ENCODE measurements at regions not wholly inside any gene's neighbourhood (a gene's known extent, or its start where the extent isn't known, plus 50 kb on each side); places are given as distances from the start of the nearest gene placed in this dataset.

DNA sequence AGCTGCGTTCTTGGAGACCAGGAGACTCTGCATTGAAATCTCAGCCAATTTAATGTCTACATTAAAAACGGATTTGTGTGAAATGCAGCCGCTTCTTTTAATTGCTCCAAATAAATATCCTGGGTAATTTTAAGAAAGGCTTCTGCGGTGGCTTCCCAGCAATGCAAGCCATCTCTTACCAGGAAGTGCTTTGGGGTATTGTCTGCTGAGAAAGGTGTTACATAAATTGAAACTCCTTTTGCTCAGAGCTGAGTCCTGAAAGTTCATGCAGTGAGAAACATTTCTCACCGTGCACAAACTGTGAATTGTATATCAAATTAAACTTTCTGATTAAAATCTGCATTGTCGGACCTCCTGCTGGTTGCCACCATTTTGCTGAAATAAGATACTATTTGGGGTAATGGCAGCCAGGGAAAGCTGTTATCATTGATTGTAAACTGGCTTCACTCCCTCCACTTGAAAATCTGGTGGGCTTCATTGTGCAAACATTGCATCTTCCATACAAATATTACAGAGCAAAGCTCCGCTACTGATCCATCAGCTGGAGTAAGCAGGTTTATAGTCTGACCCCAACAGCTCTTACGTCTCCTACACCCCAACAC is 59.5 kb downstream of the ZIC5 start:
- no peak for DNase-seq

DNA sequence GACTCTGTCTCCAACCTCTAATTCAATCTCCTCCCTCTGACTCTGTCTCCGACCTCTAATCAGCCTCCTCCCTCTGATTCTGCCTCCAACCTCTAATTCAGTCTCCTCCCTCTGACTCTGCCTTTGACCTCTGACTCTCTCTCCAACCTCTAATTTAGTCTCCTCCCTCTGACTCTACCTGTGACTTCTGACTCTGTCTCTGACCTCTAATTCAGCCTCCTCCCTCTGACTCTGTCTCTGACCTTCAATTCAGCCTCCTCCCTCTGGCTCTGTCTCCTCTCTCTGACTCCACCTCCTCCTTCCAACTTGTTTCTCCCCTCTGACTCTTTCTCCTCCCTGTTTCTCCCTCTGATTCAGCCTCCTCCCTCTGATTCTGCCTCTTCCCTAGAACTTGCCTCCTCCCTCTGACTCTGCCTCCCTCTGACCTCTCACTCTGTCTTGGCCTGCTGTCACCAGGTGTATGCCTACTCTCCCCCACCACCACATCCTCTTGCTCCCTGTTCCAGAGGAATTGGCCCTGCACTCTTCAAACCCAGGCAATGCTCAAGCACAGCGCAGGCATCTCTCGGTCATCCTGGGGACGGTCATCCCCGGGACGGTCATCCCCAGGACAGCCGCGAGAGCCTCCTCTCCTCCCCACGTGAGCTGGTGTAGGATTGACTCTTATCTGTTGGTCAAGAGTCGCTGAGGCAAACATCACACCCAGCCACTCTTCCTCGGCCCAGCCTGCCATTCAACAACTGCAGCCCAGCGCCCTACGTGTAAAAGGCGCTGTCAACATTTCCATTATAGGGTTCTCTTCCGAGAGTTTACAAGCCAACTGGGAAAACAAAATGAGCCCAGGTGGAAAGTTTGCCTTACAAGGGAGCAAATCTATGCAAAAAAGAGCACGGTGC is 60.2 kb downstream of the ZIC5 start:
- DNase-seq = no peak

DNA sequence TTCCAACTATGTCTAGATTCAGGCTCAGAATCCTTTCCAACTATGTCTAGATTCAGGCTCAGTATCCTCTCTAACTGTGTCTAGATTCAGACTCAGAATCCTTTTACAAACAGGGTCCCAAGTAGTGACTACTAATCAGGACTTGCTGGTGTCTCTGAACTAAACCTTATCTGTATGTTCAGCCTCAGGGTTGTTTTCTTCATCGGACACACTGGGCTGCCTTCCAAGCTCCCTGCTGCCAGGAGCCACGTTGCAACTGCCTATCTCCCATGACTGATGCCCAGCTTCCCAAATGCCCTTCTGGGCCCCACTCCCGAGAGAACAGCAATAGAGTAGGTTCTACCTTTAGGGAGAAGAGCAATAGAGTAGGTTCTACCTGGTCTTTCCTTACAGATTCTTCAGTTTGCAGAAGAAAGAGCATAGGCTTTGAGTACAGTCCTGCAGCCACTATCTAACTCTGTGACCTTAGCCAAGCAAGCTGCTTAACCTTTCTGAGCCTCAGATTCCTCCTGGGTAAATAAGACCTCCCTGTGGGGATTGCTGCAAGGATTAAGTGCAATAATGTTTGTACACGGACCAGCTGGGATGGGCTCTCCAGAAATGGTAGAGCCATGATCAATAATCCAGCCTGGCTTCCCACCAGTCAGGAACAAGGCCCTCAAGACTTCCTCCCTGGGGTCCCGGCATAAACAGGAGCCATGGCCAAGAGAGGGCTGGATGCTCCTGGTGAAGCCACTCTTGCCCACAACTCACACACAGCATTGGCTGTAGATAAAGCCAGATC is 61.5 kb downstream of the ZIC5 start:
- DNase-seq = no peak

DNA sequence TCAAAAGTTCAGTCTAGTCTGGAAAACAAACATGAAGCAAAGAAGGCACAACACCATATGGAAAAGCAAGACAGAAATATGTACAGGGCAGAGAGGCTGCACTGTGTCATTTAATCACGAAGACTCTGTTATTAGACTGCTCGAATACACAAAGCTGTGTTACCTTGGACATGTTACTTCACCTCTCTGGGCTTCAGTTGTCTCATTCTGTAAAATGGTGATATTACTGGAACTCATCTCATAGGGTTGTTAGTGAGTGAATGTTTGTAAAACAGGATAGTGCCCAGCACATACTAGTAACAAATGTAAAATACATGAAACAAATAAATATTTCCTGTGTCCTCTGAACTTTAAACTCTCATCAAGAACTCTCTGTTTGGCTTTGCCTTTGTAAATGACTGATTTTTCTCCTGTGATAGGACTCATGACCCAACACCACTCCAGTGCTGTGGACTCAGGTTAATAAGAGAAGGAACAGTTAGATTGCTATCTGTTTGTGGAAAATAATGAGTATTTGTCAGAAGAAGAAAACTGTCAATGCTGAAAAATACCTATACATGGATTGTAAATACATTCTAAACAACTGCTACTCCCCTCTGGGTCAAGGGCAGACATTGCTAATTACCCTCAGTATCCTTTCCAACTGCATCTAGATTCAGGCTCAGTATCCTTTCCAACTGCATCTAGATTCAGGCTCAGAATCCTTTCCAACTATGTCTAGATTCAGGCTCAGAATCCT is 62.3 kb downstream of the ZIC5 start:
- no peak for DNase-seq

DNA sequence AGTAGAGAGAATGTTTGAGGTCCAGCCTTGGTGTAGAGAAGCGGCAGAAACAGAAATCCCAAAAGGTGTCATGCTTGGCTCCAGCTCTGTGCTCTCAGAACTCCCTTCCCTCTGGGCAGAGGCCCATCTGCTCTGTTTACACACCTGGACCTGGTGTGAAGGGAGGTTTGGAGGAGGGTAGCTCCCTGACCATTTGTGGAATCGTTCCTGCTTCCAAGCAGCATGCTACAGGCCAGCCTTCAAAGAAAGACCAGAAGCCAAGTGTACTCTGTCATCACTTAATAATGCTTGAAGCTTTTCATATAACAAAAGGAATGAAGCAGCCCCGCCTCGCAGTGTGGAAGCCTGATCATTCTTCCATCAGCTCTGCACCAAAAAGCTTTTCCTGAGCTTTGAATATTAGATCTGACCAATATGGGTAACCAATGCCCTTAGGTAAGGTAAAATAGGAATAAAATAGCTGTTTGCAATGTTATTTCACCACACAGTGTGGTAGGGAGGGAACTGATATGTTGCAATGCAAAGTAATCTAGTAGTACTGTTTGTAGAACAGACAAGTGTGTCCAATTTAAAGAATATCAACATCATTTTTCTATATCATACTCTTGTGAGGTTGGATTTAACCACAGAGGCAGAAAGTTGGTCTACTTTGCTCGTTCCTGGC is 63.3 kb downstream of the ZIC5 start:
- no peak for DNase-seq

DNA sequence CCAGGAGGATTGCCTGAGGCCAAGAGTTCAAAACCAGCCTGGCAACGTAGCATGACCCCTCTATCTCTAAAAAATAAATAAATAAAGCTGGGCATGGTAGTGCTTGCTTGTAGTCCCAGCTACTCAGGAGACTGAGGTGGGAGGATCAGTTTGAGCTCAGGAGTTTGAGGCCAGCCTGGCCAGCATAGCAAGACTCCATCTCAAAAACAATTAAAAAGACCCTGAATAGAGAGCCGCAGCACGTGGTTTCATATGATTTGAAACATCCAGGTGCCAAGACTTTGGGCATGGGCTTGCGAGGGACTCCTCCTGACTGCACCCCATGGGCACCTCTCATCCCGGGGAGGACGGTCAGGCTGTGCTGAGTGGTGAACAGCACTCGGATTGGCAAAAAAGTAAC is 63.9 kb downstream of the ZIC5 start:
- no peak for DNase-seq

DNA sequence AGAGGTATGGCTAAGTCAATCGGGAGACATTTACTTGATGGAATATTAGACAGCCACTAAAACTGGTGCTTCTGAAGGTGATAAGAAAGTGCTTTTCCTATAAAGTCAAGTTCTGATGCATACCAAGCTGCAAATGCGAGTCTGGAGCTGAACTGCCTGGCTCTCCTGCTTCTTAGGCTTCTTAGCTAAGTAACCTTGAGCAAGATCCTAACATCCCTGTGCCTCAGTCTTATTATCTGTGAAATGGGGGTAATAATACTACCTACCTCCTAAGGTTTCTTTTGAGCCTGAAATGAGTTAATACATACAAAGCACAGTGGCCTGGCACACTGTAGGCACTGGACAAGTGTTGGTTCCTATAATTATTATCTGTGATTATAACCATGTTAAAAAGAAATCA is 64.5 kb downstream of the ZIC5 start:
- no peak for DNase-seq

DNA sequence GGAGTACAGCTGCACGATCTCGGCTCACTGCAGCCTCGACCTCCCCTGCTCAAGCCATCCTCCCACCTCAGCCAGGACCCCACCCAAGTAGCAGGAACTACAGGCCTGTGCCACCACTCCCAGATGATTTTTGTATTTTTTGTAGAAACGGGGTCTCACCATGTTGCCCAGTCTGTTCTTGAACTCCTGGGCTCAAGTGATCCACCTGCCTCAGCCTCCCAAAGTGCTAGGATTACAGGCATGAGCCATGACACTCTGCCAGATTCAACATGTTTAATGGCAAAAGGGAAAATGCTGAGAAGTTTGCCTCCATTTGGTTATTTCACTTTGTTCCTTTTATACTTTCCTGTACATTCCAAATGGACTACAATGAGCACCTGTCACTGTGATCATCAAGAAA is 65.8 kb downstream of the ZIC5 start:
- DNase-seq = no peak

DNA sequence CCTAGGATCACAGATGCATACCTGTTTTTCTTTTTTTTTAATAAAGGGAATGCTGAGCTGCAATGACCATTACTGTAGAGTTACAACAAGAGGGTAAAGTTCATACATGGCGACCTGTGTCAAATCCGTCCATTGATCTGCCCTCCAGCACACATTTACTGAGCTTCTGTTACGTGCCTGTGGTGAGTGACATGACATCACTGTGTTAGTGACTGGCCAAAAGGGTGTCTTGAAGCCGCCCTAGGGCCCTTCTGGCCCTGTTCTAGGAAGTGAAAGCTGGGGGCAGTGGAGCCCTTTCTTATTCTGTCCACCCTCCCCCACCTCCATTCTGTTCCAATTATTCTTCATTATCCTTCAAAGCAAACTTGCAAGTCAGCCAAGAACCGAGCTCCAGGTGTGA is 66.3 kb downstream of the ZIC5 start:
- no peak for DNase-seq

DNA sequence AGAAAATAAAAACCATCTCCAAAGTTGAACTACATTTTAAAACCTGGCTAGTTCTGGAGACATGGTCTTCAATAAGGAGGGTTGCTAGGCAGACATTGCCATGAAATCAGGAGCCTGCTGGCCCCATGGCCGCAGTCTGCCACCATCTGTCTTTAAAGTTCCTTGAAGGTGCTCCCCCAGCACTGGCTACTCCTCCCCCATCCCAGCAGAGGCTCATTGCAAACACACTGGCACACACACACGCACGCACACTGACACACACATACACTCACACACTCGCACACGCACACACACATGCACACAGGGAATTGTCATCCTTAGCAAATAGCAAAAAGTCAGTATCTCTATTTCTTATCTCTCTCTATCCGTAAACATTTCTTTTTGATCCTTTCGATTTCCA is 68.4 kb downstream of the ZIC5 start:
- no peak for DNase-seq

DNA sequence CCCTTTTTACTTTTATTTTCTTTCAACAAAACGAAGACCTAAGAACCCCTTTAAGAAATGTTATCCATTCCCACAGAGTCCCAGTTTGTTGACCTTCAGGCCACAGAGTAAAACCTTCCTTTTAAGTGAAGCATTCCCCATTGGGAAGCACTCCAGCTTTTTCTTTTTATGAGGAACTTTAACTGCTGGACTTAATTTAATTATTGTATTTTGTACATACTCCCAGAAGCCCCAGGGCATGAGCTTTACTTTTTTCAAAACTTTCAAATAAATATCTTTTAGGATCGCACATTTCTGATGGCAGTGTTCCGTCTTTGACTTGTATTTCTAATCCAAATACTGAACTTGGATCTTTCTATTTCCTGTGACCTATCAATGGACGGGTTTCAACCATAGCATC is 68.9 kb downstream of the ZIC5 start:
- no peak for DNase-seq

DNA sequence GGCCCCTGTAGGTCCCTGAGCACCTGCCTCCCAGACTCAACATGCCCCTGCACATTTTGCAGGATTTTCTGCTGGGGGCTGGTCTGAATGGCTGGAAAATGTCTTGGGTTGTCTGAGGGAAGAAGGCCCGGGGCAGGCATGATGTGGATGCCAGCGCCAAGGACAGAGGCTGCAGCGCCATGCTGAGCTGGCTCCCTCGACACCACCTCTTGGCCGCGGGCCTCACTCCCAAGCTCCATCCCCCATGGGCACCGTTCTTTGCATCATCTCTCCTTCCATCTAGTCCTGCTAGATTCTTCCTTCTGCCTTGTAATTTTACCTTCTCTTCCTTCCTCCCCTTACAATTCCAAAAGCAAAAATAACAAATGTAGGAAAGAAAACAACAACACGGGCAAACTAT is 70.6 kb downstream of the ZIC5 start:
- peak in 2 of 58 donors; percentile 11 to 25 for DNase-seq

DNA sequence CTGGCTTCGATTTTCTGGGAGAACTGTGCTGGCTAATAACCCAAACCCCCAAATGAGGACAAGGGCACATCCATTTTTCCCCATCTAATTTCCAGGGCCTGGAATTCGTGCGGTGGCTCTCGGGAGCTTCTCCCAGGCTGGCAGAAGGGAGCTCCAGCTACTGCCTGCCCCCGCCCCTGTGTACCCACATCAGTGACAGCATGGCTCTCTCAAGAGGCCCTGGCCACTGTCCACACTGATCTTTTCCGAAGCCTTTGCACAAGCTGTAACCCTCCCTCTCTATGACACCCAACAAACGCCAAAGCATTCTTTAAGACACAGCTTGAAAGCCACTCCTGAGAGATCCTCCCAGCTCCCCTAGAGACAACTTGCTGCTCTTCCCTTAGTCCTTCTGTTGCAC is 73.1 kb downstream of the ZIC5 start:
- DNase-seq = peak in 6 of 58 donors; percentile 7 to 24 (median 12)

DNA sequence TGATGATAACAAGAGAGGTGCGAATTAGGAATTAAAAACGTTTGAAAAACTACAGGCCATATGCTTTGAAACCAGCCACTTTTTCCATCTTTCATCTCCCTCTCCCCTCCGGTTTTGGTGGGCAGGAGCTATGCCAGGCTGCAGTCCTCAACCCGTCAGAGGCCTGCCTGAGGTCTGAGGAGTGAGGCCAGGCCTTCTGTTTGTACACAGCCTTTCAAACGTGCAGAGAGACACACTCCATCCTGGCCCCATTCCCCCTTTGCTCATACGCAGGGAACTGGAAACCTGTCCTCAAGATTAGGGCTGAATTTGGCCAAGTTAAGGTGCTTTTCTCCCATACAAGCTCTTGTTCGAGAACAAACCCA is 74.5 kb downstream of the ZIC5 start:
- no peak for DNase-seq

DNA sequence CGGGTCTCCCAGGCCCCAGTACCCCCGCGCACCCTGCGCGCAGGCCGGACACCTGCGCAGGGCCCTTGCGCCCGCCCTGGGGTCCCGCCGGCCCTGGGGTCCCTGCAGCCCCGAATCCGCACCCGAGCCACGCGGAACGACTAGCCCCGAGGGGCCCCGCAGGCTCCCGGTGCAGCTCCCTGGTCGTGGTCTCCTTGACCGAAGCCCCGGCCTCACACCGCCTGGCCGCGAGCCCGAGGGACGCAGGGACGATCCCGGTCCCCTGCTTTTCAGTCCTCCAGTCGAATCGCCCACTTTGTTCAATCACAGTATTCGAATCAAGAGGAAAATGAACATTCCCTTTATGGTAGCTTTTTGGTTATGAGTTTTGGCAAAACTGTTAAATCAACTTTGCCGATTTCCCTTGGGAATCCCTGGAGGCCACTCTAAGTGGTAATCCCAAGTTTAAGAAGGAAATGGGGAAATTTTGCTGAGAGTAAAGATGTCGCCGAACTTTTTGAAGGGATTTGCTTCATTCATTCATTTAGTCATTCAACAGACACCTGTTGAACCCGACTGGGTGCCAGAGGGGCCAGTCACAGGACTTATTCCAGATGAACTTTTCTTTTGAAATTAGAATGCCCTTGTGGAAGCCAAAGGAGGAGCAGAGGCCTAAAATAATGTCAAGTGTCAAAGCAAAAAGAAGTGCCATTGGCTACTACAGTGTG is 75.0 kb downstream of the ZIC5 start:
- no peak for DNase-seq

DNA sequence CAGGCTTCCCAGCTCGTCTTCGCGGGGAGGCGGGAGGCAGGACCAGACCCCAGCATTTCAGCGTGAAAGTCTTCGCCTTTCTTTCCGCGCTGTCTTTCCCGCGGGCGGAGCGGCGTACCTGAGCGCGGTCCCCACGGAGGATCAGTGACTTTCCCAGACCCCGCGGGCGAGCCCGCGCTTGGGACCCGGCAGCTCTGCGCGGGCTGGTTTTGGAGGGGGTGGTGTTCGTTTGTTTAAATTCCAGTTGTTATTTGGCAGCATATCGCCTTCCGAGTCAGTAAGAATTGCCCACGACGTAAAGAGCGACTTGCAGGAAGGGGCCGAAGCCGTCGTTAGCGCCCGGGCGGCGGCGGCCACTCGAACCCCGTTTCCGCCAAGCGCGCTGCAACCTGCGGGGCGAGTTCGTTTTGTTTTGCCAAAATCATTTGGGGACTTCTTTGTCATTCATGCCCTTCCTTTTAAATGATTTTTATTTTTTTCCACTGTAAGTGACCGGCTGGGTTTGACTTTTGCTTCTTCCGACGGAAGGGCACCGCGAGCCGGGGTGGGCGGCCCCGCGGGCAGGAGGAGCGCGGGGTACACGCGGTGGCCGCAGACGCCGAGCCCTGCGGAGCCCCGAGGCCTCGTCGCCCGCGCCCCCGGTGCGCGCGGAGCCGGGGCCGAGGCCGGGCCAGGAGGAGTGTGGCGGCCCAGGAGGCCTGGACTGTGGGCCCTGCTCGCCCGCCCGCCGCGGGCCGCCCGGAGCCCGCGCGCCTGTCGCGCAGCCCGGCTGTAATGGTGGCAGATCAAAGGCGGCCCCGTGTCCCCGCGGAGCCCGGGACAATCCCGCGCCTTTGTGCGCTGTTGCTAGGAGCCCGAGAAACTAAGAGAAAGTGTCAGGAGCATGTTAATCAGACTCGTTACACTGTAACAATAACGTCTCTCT is 75.9 kb downstream of the ZIC5 start:
- DNase-seq = peak in 33 of 58 donors; percentile 7 to 73 (median 37)

DNA sequence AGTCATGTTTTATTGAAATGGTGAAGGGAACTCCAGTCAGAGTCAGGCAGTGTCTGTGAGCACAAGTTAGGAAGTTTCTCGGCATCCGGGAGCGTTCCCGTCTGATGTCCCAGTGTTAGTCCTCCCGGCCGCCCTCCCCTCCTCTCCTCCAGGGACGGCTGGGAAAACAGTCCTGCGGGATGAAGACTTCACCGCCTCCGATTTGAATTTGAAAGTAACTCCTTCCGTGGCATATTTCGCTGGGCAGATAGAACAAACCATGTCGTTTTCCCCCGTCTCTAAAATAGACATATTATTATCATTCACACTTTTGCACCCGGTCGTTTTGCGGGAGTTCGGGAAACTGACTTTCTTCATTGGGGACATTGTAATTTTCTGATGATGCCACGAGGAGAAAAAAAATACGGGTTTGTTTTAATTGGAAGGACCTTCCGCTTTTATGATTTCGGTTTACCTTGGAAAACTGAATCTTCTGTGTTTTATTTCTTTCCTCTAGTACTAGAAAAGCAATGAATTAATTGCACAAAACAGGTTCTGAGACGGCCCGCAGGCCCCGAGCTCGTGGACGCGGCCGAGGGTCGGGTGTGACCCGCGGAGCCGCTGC is 76.6 kb downstream of the ZIC5 start:
- DNase-seq = peak in 1 of 58 donors; percentile 18

DNA sequence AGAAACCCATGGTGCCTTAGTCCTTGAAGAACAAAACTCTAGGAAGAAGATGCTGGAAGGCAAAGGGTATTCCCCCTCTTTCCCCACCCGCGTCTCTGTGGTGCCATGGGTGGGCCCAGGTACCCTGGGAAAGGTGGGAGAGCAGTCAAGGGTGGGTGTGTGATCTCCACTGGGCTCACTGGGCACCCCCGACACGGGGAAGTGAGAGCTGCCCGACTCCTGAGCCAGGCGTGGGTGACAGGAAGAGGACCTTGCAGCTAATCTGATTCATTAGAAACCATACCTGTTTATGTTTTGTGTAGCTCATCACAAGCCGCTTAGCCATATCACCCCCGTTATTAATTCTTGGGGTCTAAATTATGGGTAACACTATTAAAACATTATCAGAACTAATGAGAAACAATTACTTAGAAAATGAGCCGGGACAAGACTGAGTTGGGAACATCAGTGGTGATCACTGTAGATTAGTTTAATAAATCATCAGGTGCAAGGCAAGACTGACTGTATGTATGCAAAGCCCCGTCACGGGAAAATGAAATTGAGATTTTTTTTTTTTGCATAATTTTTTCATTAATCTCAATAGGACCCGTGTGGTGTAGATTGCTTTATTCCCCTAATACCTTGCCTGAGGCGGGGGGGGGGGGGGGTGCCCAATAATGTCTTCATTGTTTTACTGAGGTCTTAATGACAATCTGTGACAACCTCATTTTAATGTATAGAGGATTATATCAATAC is 77.3 kb downstream of the ZIC5 start:
- no peak for DNase-seq
